ENCODE measurements at regions not wholly inside any gene's neighbourhood (a gene's known extent, or its start where the extent isn't known, plus 50 kb on each side); places are given as distances from the start of the nearest gene placed in this dataset.
"Not testable (repeated sequence)": the region's sequence is repeated elsewhere in the genome, so short reads cannot be mapped to it uniquely, and the experiment has no call there.

- no peak for DNase-seq (ENCODE audit: low read depth)
These were observed 179.6 kb downstream of the AIPL1 start for GRCh38 chr17:6255322-6255721.

GRCh38 chr17:6254036-6254435 is 180.9 kb downstream of the AIPL1 start:
- peak; percentile 4 for DNase-seq (ENCODE audit: low read depth)

GRCh38 chr17:6251640-6252039 is 181.5 kb downstream of the WSCD1 start:
- not testable (repeated sequence) for DNase-seq (ENCODE audit: low read depth)

- DNase-seq (ENCODE audit: low read depth), result no peak
These were observed 179.6 kb downstream of the WSCD1 start for GRCh38 chr17:6249732-6250131.

- DNase-seq (ENCODE audit: low read depth), result no peak
These were observed 177.9 kb downstream of the WSCD1 start for GRCh38 chr17:6248061-6248460.

GRCh38 chr17:6245301-6246177 is 175.4 kb downstream of the WSCD1 start:
- DNase-seq (ENCODE audit: low read depth), result no peak

GRCh38 chr17:6244796-6245195 is 174.6 kb downstream of the WSCD1 start:
- DNase-seq (ENCODE audit: low read depth), result no peak

- no peak for DNase-seq (ENCODE audit: low read depth)
These were observed 174.1 kb downstream of the WSCD1 start for GRCh38 chr17:6244253-6244652.

GRCh38 chr17:6243186-6243585 is 173.0 kb downstream of the WSCD1 start:
- no peak for DNase-seq (ENCODE audit: low read depth)

- no peak for DNase-seq (ENCODE audit: low read depth)
These were observed 171.8 kb downstream of the WSCD1 start for GRCh38 chr17:6241996-6242395.

- DNase-seq (ENCODE audit: low read depth), result no peak
These were observed 171.2 kb downstream of the WSCD1 start for GRCh38 chr17:6241381-6241780.

GRCh38 chr17:6240601-6241000 is 170.4 kb downstream of the WSCD1 start:
- no peak for DNase-seq (ENCODE audit: low read depth)

- no peak for DNase-seq (ENCODE audit: low read depth)
These were observed 169.8 kb downstream of the WSCD1 start for GRCh38 chr17:6240001-6240400.

- DNase-seq (ENCODE audit: low read depth), result no peak
These were observed 169.1 kb downstream of the WSCD1 start for GRCh38 chr17:6239241-6239798.

GRCh38 chr17:6233856-6234255 is 163.7 kb downstream of the WSCD1 start:
- DNase-seq (ENCODE audit: low read depth), result no peak

- DNase-seq (ENCODE audit: low read depth), result no peak
These were observed 163.2 kb downstream of the WSCD1 start for GRCh38 chr17:6233339-6233738.

- no peak for DNase-seq (ENCODE audit: low read depth)
These were observed 162.5 kb downstream of the WSCD1 start for GRCh38 chr17:6232732-6233101.

GRCh38 chr17:6231886-6232731 is 161.9 kb downstream of the WSCD1 start:
- DNase-seq (ENCODE audit: low read depth), result peak; percentile 10

GRCh38 chr17:6231465-6231864 is 161.3 kb downstream of the WSCD1 start:
- DNase-seq (ENCODE audit: low read depth), result no peak

GRCh38 chr17:6218333-6218732 is 148.2 kb downstream of the WSCD1 start:
- no peak for DNase-seq (ENCODE audit: low read depth)

- no peak for DNase-seq (ENCODE audit: low read depth)
These were observed 145.2 kb downstream of the WSCD1 start for GRCh38 chr17:6215071-6216035.

- no peak for DNase-seq (ENCODE audit: low read depth)
These were observed 143.7 kb downstream of the WSCD1 start for GRCh38 chr17:6213859-6214258.

All from iris pigment epithelial cell (primary cell).